GM18502 (cell line): ENCODE measurements at regions not wholly inside any gene's neighbourhood (a gene's known extent, or its start where the extent isn't known, plus 50 kb on each side); places are given as distances from the start of the nearest gene placed in this dataset.
"Not testable (repeated sequence)": the region's sequence is repeated elsewhere in the genome, so short reads cannot be mapped to it uniquely, and the experiment has no call there.

Source experiments
- ATAC-seq: cut with Tn5 transposase; IDR thresholded peaks from one replicate; pipeline ENCODE4 v1.9.1; 2021; ENCODE audit warnings: mild to moderate bottlenecking; ENCODE audit not compliant: unreplicated experiment, poor library complexity

- no peak for ATAC-seq
These were observed 61.1 kb downstream of the MAD2L1 start for GRCh38 chr4:120005527-120005926.

DNA sequence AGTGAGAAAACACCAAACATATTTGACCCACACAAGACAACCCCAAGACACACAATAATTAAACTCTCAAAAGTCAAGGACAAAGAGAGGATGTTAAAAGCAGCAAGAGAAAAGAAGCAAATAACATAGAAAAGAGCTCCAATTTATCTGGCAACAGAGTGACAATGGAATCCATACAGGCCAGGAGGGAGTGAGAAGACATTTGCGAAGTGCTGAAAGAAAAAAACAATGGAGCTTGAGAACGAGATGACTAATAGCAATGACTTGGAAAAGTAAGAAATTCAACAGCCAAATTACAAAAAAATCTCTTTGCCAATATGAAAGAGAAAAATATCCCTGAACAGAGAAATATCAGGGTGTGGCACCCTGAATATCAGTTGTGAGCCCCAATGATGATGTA is 61.6 kb downstream of the MAD2L1 start:
- ATAC-seq: no peak

GRCh38 chr4:120004054-120004453 is 62.6 kb downstream of the MAD2L1 start:
- ATAC-seq: no peak

GRCh38 chr4:120003193-120003592 is 63.5 kb downstream of the MAD2L1 start:
- no peak for ATAC-seq

DNA sequence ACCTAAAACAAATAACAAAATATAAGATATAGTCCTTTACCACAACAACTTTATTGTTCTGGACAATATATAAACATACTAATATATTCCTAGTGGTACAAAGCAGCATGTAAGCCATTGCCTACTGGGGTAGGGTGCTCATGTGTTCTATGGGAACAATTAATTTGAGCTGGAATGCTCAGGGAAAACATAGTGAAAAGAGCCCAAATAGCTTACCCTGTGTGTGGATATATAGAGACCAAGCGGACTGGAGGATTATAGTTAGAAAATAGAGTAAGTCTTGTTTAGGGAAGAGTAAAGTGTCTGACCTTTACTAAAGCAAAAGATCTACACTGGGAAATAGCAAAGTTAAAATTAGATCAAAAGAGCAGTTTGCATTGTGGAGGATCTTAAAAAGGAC is 64.8 kb downstream of the MAD2L1 start:
- no peak for ATAC-seq

DNA sequence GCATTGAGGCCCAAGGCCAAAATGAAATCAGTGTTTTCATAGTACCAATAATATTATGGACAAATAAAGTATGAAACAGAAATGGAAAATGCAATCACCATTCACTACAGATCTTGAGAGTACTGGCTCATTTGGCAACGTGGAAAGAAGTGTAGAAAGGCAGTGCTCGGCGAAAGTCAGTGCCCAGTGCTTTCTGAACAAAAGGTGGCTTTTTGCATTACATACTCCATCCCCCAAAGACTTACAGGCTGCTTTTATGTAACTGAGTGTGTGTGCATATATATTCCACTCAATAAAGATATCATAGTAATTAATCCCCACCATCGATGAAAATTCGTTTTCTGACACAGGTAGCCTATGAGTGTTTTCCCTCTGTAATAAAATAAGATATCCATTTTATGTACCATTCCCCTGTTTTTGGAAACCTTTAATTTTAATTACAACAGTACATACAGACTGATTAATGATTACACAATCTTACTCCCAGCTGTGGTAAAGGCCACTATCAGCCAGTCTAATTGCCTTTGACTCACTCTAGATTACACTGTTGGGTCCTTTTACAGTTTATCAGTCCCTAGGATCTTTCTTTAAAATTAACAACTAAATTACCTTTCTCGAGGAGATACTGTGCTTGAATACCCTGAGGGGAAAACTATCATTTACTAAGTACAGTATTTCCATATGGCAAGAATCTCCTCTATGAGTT is 65.9 kb downstream of the MAD2L1 start:
- ATAC-seq: no peak

DNA sequence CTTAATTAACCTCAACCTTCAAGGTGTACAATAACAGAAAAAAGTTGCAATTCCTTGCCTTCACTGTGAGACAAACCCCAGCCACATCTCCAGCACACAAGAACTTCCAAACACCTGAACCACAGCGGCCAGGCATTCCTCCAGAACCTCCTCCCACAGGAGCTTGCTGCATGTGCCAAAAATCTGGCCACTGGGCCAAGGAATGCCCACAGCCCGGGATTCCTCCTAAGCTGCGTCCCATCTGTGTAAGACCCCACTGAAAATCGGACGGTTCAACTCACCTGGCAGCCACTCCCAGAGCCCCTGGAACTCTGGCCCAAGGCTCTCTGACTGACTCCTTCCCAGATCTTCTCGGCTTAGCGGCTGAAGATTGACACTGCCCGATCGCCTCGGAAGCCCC is 70.6 kb downstream of the MAD2L1 start:
- ATAC-seq: not testable (repeated sequence)

- no peak for ATAC-seq
These were observed 81.7 kb downstream of the MAD2L1 start for GRCh38 chr4:119984996-119985395.

DNA sequence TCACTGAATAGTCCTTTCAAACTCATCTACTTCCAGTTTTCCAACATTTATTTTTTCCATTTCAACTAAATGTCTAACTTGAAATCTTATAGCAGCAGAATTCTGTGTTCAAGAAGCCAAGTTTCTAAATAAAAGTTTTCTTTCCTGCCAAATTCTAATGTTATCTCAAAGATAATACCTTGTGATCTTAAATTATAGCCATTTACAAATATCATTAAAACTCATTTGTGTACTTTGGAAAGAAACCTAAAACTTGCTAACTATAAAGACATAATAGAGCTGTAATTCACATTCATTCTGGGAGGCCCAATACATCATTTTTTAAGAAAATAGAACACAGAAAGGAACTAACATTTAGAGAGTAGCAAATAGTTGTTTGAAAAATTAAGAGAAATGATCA is 83.9 kb downstream of the MAD2L1 start:
- no peak for ATAC-seq

DNA sequence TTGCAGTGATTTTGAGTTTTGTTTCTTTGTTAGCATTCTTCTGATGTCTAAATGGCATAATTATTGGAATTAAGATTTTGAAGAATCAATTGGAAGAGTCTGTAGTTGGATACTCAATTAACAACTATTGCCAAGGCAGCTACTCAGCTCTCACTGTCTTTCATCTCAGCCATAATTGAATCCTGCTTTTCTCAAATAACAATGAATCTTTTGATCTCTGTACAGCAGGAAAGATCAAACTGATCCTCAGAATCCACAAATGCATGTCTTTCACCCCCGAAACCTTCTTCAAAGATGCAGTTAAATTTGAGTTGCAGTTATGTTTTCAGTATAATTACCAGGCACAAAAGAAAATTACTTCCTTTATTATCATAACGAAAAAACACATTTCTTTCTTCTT is 86.2 kb downstream of the MAD2L1 start:
- ATAC-seq: no peak

DNA sequence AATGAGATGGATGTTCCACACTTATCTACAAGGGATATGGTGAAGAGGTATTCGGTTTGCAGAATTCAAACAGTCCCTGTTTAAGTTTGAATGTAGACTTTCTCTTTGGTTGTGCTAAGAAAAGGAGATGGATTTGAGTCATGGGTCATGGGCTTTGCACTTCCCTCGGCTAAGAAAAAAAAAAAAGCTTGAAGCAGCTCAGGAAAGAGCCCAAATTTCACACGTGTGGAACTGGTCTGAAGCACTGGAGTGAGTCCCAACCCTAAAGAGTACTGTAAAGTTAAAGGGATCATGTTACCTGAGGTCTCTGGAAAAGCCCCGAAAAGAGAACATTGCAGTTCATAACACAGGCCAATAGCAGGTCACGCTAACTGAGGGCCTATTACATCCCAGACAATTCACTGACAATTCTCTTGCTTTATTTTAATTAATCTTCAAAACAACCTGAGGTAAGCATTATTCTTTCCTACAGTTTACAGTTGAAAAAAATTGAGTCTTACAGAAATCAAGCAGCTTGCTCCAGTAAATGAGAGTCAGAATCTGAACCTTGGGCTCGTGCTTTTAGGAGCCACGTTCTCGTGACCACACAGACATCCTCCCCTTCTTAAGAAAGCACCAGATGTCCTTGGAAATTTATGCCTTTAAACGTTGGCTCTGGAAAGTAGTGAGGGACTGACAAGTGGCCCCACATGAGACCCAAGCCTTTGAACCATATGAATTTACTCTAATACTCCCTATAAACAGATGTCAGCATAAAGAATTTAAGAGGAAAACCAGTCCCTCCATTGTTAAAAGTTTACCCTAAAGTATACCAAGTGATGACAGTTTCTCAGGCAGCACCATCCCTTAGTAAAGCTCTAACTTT is 89.3 kb downstream of the MAD2L1 start:
- ATAC-seq: no peak

DNA sequence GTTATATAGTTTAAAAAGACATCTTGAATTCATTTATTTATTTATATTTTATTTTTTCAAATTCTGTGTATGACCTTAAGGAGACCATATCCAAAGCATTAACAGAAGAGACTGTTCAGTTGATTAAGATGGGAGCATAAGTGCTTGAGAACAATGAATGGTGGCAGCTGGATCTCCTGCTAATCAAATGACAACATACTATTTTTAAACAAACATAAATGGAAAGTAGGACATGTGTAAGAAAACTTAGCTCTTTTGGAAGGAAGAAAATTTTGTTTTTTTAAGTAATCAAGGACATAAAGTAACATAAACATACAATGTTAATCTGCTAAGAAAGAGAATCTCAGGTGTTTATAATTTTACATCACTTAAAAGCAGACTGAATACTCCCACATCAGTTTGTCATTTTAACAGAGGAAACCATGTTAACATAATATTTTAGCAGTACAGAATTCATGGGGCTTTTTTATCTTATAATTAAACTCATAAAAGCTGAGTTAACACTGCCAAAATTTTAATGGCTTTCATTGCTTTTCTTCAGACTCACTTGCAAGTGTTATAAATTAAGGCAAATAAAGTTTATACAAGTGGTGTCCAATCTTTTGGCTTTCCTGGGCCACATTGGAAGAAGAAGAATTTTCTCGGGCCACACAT is 95.1 kb downstream of the MAD2L1 start:
- no peak for ATAC-seq

DNA sequence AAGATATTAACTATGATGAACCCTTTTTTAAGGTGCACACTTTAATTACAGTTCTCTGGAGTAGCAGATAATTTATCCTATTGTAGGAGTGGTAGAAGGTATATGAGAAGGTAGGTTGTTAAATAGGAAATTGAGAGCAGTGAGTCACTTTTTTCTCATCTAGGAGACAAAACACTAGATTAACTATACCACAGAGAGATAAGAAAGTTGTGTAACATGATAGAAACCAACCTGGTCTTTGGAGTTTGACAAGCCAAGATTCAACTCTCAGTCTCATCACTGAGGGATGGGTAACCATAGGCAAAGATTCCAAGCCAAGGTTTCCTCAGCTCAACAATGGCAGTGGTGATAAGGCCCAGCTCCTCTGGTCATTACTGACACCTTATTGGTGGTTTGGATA is 104.0 kb downstream of the MAD2L1 start:
- no peak for ATAC-seq

DNA sequence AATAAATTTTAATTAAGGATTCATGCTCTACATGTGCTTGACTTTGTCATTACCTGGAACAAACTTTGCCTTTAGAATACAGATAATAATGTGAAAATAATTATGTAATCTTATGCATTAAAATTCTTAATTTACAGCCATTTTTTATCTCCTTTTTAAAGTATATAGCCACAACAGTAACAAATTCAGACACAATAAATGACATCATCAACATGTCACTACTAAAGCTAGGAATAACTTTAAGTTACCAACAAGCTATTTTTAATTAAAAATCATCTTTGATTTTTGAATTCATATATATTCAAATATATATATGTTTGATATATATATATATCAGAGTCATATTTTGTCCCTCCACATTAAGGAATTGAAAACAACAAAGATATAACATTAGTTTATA is 107.7 kb downstream of the MAD2L1 start:
- no peak for ATAC-seq

DNA sequence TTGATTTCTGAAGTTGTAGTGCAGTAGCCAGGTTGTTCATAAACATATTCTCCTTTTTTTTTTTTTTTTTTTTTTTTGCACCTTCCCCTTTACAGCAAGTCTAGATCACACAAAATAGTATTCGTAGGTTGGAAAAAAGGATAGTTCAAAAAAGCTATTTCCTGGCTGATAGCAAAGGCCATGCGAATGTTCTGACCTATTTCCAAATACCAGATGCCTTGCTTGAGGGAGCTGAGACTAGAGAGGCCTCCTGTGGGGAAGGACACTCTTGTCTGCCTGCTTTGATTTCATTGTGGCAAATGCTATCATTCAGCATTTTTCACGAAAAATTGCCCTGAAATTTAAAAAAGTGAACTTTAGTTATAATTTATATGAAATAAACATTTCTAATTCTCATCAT is 111.4 kb downstream of the MAD2L1 start:
- ATAC-seq: no peak

DNA sequence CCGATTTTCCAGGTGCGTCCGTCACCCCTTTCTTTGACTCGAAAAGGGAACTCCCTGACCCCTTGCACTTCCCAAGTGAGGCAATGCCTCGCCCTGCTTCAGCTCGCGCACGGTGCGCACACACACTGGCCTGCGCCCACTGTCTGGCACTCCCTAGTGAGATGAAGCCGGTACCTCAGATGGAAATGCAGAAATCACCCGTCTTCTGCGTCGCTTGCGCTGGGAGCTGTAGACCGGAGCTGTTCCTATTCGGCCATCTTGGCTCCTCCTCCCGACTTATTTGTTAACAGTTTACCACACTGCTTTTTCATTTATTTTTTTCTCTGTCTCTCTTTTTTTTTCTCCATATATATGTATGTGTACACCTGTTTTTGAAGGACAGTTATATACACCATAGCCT is 112.2 kb downstream of the MAD2L1 start:
- ATAC-seq: not testable (repeated sequence)

GRCh38 chr4:119946359-119946758 is 120.3 kb downstream of the MAD2L1 start:
- ATAC-seq: no peak

DNA sequence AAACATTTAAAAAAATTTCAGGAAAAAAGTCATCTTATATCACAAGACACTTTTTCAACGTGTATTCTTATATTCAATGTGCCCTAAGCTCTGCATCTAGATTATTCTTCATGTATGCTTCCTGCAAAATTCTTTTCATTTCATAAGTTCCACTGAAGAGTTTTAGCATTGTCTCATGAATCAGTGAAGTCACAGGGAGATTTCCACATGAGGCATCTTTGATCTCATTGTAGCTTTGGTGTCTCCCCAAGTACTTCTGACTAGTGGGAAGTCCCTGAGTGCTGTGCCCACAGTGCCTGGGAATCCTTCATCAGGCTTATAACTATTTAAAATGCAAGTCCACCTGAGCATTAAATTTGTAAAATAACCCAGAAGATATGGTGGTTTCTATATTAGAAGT is 123.8 kb downstream of the MAD2L1 start:
- ATAC-seq: no peak

DNA sequence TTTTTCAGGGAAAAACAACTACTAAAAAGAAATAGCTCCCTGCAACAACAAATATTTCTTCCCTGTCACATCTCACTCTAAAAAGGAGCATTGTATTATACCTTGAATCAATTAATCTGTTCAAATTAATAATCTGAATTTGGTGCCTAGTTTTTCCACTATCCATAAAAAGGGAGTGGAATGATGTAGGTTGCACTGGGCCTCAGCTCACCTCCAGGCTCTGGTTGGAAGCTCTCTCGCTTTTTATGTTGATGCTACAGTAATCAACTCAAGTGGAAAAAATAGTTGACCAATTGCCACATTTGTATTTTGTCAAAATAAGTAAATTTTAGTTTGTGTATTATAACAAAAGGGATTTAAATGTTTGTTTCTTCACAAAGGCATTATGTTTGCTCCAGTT is 126.1 kb downstream of the MAD2L1 start:
- no peak for ATAC-seq

DNA sequence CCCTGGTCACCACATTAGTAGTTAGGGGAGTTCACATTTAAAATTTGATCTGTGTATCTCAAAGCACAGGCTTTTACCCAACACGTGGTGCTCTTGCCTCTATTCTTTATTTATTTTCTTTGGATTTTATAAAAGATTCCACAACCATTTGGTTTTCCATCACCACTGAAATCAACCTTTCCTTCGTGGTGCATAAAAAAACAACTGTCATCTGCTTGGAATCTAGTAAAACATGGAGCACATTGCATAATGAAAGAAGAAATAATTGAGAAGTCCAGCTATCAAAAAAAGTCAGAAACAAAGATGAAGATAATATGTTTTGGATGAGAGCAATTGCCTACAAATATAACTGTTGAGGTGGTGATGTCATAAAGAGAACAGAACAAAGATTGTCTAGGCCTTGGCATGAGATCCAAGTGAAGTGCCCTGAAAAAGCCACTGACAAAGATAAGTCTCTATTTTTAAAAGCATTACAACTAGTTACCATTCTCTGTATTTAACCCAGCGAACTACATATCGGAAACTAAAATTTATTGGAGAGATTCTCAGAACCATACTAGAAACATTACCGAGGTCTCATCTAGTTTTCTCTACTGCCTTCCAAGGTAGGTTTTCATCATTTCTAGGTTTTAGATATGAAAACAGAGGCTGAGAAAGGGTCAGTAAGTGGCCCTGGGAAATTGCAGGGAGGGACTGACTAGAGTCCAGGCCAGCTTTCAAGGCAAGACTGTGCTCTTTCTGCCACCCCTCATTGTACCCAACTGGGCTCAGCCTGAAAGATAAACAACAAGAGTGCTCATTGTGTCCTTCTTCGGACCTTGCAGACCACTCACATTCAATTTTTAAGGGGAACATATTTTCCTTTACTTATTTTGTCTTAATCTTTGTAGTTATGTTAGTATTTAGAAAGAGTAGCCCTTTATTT is 127.3 kb downstream of the MAD2L1 start:
- no peak for ATAC-seq
